HG03159 (cell line): ENCODE measurements at regions not wholly inside any gene's neighbourhood (a gene's known extent, or its start where the extent isn't known, plus 50 kb on each side); places are given as distances from the start of the nearest gene placed in this dataset.
"Not testable (repeated sequence)": the region's sequence is repeated elsewhere in the genome, so short reads cannot be mapped to it uniquely, and the experiment has no call there.

Source experiments
- ATAC-seq: cut with Tn5 transposase; IDR thresholded peaks from one replicate; pipeline ENCODE4 v1.9.1; 2021; ENCODE audit warnings: mild to moderate bottlenecking, moderate library complexity; ENCODE audit not compliant: unreplicated experiment

DNA sequence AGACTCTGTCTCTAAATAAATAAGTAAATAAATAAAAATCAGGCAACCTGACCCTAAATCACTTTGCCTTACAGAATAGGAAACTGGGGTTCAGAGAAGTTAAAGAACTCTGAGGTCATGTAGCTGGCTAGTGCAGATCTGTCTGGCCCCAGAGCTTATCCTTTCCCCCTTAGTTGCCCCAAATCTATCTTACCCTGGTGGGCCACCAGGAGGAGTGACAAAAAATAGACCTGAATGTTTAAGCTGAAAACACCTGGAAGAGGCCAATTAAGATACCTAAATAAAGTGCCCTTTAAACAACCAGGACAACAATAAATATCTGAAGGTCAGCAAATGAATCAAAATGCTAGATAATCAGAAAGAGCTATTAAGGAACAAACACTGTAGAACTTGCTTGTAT is 59.7 kb downstream of the TEX35 start:
- ATAC-seq: no peak

DNA sequence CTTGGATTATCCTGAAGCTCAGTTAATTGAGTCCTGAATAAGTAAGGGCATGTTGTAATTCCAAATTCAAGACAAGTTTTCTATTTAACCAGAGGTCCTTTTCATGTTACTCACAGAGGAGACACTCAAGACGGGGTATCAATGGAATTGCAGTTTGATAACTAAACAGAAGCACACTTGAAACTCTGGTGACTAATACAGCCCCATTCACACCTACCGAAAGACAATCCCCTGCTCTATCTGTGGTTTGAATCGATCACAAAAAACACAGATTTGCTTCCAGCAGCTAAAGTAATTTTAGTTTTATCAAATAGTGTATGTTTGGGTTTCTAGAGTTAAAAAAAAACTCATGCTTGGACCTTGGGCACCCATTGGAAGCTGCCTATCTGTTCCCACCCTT is 60.4 kb downstream of the TEX35 start:
- ATAC-seq: peak; percentile 58

- no peak for ATAC-seq
Measured at GRCh38 chr1:178574345-178574744, 61.4 kb downstream of the TEX35 start.

DNA sequence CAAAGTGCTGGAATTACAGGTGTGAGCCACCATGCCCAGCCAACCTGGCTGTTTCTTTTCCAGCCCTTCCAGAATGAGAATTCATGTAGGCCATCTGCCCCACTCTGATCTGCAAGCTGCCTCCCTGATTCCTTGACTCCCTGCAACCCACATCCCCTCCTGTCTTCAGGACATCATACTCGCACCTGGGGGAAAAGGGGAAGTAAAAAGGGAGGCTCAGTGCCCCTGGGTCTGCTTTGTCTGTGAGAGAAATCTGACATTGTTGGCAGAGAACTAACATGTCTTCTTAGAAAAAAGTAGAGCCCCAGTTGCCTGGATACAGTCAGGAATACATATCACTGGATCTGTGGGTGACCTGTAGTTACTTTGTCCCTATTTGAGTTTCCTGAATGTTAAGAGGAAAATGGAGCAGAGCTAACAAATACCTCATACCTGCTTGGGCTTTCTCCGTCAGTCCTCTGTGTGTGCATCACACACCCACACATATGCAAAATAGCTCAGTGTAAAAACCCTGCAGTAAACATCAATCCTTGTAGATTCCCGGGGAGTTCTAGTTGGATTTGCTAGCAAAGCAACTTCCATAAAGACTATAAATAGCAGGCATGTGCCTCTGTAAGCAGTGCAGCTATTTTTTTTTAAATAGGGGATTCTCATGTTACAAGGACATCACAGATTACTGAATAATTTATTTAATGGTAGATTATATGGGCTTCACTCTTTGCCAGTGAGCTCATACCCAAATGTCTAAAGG is 62.9 kb downstream of the TEX35 start:
- ATAC-seq: no peak

DNA sequence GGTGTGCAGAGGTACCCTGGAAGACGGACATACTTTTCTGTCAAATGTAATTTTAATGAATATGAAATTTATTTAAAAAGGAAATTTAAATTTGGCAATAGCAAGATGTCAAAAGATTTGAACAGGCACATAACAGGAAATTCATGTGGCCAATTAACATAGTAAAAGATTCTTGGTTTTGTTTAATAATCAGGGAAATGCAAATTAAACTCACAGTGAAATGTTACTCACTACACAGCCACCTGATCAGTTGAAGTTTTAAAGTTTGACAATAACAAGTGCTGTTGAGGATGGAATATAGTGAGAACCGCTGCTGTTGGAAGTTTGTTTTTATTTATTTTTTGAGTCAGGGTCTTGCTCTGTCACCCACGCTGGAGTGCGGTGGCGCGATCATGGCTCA is 63.9 kb downstream of the TEX35 start:
- no peak for ATAC-seq

- ATAC-seq: no peak
Measured at GRCh38 chr1:178577882-178578281, 65.0 kb downstream of the TEX35 start.

GRCh38 chr1:178578541-178578940 is 65.6 kb downstream of the TEX35 start:
- ATAC-seq: no peak

DNA sequence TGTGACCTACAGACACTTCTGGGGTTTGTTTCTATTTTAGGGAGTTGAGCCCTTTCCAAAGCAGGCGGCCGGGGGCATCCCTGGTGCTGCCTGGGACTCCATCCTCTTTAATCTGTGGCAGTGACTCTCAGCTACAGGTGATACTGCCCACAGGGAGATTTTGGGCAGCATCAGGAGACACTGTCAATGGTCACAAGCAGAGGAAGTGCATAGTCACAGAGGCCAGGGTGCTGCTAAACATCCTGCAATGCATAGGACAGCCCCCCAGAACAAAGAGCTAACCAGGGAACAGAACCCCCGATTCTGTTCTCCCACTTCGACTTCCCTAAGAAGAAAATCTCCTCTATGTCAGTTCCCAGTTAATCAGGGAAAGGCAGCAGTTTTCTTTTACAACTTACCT is 66.2 kb downstream of the TEX35 start:
- ATAC-seq: no peak

DNA sequence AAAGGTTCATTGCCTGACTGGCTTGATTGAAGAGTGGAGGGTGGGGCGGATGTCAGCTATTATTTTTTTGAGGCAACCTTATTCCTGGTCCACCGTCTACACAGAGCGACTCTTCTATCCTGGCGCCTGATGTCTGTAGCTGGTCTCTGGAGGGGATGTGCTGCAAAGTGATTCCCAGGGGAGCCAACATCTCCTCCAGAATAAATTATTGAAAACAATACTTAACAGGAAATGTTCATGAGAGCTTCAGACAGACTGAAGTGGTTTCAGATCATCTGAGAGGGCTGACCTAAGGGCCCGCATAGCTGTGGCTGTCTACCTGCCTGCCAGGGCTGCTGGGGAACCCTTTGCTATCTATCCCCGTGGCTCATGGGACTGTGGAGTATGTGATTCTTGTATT is 66.7 kb downstream of the TEX35 start:
- ATAC-seq: peak; percentile 54

- ATAC-seq: no peak
Measured at GRCh38 chr1:178580096-178580495, 67.2 kb downstream of the TEX35 start.

- ATAC-seq: no peak
Measured at GRCh38 chr1:178580876-178581275, 68.0 kb downstream of the TEX35 start.

DNA sequence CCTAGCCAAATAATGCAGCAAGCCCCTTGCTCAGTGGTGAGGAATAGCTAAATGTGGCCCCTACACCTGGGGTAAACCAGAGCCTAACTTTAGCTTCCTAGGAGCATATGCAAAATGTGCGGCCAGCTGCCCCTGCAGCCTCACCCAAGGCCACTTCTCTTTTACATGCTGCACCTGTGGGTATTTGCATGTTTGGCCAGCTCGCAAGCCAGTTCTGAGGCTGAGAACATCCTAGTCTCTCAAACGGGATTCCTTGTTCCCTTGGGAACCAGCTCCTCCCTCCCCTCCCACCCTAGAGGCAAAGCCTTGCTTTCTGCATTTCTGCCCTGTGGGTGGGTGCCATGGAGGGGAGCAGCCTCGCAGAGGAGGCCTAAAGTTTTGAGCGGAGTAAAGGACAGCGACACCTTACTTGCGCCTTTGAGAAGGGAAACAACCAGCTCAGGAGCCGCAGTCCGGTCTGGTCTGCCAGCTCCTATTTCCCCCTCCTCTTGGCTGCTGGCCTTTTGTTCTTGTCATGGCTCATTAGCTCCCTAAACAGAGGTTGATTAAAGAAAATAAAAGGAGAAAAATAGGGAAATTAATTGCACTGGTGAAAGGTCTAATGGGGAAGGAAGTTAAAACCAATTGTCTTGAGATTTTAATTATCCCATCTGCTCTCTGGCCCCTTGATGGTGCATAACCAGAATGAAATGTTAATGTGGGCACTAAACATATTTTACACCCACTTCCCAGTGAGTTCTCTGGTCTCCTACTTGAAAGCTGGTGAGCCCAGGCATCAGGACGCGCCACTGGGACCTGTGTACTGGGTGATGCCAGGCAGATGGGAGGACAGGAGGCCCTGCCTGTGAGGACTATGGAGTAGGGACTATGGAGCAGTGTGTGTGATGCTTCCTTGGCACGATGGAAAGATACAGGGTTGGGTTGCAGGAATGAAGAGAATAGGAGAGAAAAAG is 68.7 kb downstream of the TEX35 start:
- peak; percentile 78 for ATAC-seq

DNA sequence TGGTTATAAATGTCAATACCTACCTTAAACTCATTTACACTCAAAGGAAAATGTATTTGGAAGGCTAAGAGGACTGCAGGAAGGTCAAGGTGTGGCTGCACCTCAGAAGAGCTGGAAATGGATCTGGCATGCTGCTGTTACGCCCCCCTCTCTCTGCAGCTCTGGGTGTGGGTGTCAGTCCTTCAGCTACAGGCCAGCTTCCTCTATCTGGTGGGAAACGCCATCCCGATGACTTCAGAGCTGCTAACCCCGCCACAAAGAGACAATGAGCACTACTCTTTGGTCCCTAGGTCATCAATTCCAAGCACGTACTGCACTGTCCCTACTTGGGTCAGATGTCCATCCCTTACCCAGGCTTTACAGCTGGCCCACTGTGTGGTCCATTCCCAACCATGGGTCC is 74.2 kb downstream of the TEX35 start:
- no peak for ATAC-seq

DNA sequence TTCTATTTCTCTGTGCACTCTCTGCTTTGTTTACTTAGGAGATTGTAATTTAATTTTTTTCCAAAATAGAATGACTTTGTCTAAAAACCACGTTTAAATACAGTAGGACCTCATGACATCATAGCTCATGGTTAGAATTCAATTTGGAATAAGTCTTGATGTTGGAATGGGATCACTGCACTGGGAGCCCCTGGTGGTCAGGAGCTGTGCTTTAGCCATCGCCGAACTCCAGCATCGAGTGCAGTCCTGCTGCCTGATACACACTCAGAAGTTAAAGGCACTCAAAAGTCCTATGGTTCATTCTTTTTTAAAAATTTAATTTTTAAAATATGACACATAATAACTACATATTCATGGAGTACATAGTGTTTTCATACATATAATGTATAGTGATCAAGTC is 75.1 kb downstream of the TEX35 start:
- no peak for ATAC-seq

- ATAC-seq: not testable (repeated sequence)
Measured at GRCh38 chr1:178589042-178589441, 76.1 kb downstream of the TEX35 start.

- not testable (repeated sequence) for ATAC-seq
Measured at GRCh38 chr1:178591811-178592210, 78.9 kb downstream of the TEX35 start.

GRCh38 chr1:178593515-178593914 is 80.6 kb downstream of the TEX35 start:
- ATAC-seq: no peak

DNA sequence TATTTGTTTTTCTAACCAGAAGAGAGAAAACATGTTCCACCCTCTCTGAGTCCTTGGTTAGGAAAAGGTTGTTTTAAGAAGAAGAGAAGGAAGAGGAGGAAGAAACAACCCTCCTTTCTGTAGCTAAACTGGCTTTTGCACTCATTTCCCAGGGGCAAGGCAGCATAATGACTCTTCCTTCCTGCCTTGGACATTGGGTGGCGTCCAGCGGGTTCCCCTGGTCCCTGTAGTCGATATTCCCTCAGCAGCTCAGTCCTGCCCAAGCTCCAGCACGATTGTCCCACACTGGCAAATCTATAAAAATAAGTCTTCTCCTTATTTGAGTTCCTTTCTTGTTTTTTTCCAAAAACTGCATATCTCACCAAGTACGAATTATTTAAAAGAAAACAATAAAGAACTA is 81.2 kb downstream of the TEX35 start:
- no peak for ATAC-seq

DNA sequence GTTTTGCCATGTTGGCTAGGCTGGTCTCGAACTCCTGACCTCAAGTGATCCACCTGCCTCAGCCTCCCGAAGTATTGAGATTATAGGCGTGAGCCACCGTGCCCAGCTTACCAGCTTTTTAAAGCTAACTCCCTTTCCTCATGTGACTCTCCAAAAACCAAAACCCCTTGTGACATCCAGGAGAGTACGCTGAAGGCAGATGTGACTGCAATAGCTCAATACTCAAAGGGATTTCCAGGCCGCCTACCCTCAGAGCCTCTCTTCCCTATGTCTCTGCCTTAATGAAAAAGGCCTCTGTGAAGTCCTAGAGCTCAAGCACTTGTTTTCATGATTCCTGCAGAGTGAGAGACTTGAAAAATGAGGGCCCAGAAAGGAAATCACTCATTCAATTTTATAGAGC is 82.6 kb downstream of the TEX35 start:
- ATAC-seq: no peak

GRCh38 chr1:178599087-178599486 is 86.2 kb downstream of the TEX35 start:
- ATAC-seq: no peak

- peak; percentile 52 for ATAC-seq
Measured at GRCh38 chr1:178599745-178600144, 86.8 kb downstream of the TEX35 start.

DNA sequence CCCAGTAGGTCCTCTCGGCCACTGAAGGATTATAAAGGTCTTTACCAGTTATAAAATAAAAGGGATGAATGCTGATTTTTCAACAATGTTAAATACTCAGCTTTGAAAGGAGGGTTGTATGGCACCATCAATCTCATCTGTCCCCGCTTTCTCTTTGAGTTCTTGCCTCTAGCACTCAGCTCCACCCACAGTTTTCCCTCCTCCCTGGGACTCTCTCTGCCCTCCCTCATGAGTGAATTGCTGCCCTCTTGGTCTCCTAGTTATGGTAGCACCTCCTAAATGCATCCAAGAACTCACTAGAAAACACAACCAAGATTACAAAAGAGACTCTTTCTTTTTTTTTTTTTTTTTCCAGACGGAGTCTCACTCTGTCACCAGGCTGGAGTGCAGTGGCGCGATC is 91.0 kb downstream of the TEX35 start:
- no peak for ATAC-seq
